ENCODE measurements at regions not wholly inside any gene's neighbourhood (a gene's known extent, or its start where the extent isn't known, plus 50 kb on each side); places are given as distances from the start of the nearest gene placed in this dataset.

DNA sequence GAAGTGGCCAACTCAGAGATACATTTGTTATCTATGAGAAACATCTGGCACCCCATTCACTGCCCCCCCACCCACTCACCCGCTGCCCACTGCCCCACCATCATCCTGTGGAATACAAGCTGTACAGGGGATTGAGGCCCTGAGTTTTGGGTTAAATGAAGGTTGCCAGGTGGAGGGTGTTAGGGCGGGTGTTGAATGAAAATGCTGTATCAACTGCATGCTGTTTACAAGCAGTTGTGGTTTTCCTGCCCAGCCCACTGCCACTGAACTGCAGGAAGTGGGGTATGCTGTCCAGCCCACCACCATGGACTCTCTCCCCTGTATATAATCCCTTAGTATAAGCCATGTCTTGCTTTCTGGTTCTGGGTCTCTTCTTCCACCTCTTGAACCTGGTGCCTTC lies 481.9 kb downstream of the METTL4 start:
- TF ChIP-seq, protein P1, sequence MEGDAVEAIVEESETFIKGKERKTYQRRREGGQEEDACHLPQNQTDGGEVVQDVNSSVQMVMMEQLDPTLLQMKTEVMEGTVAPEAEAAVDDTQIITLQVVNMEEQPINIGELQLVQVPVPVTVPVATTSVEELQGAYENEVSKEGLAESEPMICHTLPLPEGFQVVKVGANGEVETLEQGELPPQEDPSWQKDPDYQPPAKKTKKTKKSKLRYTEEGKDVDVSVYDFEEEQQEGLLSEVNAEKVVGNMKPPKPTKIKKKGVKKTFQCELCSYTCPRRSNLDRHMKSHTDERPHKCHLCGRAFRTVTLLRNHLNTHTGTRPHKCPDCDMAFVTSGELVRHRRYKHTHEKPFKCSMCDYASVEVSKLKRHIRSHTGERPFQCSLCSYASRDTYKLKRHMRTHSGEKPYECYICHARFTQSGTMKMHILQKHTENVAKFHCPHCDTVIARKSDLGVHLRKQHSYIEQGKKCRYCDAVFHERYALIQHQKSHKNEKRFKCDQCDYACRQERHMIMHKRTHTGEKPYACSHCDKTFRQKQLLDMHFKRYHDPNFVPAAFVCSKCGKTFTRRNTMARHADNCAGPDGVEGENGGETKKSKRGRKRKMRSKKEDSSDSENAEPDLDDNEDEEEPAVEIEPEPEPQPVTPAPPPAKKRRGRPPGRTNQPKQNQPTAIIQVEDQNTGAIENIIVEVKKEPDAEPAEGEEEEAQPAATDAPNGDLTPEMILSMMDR (IDR thresholded peaks at IDR 0.05) = no peak
- no peaks in the 10 kb centered on the region for H3K4me1 ChIP-seq
- H3K27ac ChIP-seq = no peak overlapping the region
- H3K4me3 ChIP-seq = no peak overlapping the region
- no peaks in the 10 kb centered on the region for H3K9me3 ChIP-seq
- intact Hi-C loops (cut with DNase I) = loop anchor here in 1 of 2 donors (10.0 kb wide), 1 partner anchor 55 kb away; no protein-coding TSS in a partner anchor
- DNase-seq = no peak
- ATAC-seq = no peak
- H3K36me3 ChIP-seq (ENCODE audit: insufficient read depth in 1 of 2, low read depth in 1 of 2) = no peaks in the 10 kb centered on the region
- no peaks in the 10 kb centered on the region for H3K27me3 ChIP-seq (ENCODE audit: insufficient read depth in 3 of 3, low read length in 2 of 3)
- WGBS, 3 donors = 36 to 62% (median 62%) methylated on average over 2 of the region's 2 CpGs

DNA sequence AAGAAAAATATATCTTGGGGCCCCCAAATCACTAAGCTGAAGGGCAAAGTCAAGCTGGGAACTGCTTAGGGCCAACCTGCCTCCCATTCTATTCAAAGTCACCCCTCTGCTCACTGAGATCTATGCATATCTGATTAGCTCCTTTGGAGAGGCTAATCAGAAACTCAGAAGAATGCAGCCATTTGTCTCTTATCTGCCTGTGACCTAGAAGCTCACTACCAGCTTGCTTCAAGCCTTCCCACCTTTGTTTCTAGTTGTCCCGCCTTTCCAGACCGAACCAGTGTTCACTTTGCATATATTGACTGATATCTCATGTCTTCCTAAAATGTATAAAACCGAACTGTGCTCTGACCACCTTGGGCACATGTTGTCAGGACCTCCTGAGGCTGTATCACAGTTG lies 479.4 kb downstream of the METTL4 start:
- TF ChIP-seq, protein P1 (IDR thresholded peaks at IDR 0.05) = no peak
- no peak overlapping the region for H3K27ac ChIP-seq
- no peak for DNase-seq
- 75 to 84% (median 78%) methylated on average over 3 of the region's 3 CpGs for WGBS, 3 donors
- no peak overlapping the region for H3K4me3 ChIP-seq
- H3K4me1 ChIP-seq = no peaks in the 10 kb centered on the region
- H3K27me3 ChIP-seq (ENCODE audit: insufficient read depth in 3 of 3, low read length in 2 of 3) = no peaks in the 10 kb centered on the region
- no peak for ATAC-seq
- H3K9me3 ChIP-seq = no peaks in the 10 kb centered on the region
- intact Hi-C loops (cut with DNase I) = no loop called here
- no peaks in the 10 kb centered on the region for H3K36me3 ChIP-seq (ENCODE audit: insufficient read depth in 1 of 2, low read depth in 1 of 2)

DNA sequence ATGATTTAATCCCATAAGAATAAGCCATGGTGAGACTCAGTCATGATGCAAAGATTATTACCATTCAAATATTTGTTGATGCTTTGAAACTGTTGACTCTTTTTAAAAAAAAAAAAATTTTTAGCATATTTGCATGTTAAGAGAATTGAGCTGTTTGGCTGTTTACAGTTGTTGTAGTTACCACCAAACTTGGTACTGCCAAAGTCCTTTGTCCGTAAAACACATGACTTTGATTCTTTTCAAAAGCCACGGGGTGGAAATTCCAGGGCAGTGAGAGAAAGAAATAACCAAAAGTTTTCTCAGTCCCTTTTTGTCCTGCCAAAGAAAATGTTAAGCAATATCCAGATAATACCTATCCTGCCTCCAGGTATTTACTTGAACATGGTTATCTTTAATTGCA lies 474.8 kb downstream of the METTL4 start:
- H3K4me1 ChIP-seq = no peaks in the 10 kb centered on the region
- H3K27ac ChIP-seq = no peak overlapping the region
- 66 to 78% (median 72%) methylated on average over 2 of the region's 2 CpGs for WGBS, 3 donors
- no peaks in the 10 kb centered on the region for H3K27me3 ChIP-seq (ENCODE audit: insufficient read depth in 3 of 3, low read length in 2 of 3)
- intact Hi-C loops (cut with DNase I) = no loop called here
- no peaks in the 10 kb centered on the region for H3K36me3 ChIP-seq (ENCODE audit: insufficient read depth in 1 of 2, low read depth in 1 of 2)
- no peak overlapping the region for H3K4me3 ChIP-seq
- TF ChIP-seq, protein P1 (IDR thresholded peaks at IDR 0.05) = no peak
- ATAC-seq (no peak), DNase-seq (no peak)
- no peaks in the 10 kb centered on the region for H3K9me3 ChIP-seq

DNA sequence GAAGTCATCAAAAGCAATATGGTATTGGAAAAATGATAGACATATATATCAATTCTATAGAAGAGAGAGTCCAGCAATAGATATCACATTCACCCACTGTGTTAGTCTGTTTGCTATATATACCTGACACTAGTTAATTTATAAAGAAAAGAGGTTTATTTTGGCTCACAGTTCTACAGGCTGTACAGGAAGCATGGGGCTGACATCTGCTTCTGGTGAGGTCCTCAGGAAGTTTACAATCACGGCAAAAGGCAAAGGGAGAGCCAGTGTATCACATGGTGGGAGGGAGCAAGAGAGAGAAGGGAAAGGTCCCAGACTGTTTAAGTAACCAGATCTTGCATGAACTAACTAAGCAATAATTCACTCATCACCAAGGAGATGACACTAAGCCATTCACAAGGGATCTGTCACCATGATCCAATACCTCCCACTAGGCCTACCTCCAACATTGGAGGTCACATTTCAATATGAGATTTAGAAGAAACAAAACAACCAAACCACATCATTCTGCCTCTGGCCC lies 470.6 kb downstream of the METTL4 start:
- Histone ChIP-seq H3K27ac (no peak overlapping the region), H3K9me3 (no peaks in the 10 kb centered on the region), H3K36me3 (ENCODE audit: insufficient read depth in 1 of 2, low read depth in 1 of 2) (no peaks in the 10 kb centered on the region), H3K27me3 (ENCODE audit: insufficient read depth in 3 of 3, low read length in 2 of 3) (no peaks in the 10 kb centered on the region), H3K4me3 (no peak overlapping the region), H3K4me1 (no peaks in the 10 kb centered on the region)
- DNase-seq = no peak
- WGBS, 3 donors = 19 to 32% (median 20%) methylated on average over 1 of the region's 1 CpG
- ATAC-seq = no peak
- intact Hi-C loops (cut with DNase I) = loop anchor here in 1 of 2 donors (10.0 kb wide), 1 partner anchor 444 kb away; no protein-coding TSS in a partner anchor
- TF ChIP-seq, protein P1 (IDR thresholded peaks at IDR 0.05) = no peak

DNA sequence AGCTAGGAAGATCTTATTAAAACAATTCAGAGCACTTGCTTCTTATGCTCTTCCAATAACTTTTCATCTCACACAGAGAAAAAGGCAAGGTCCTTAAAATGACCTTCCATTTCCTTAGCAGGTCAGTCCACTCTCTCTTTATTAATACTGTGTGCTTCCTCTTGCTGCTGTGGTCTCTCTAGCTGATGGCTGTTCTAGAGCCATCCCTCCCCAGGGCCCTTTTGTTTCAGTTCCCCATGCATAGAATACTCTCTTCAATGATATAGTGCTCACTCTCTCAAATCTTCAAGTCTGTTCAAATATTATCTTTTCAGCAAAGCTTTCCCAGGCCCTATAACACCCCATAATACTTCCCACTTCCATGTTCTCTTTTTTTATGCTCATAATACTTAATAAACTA lies 469.3 kb downstream of the METTL4 start:
- DNase-seq = no peak
- ATAC-seq = no peak
- Histone ChIP-seq H3K36me3 (ENCODE audit: insufficient read depth in 1 of 2, low read depth in 1 of 2) (no peaks in the 10 kb centered on the region), H3K27me3 (ENCODE audit: insufficient read depth in 3 of 3, low read length in 2 of 3) (no peaks in the 10 kb centered on the region), H3K27ac (no peak overlapping the region), H3K9me3 (no peaks in the 10 kb centered on the region), H3K4me3 (no peak overlapping the region), H3K4me1 (no peaks in the 10 kb centered on the region)
- intact Hi-C loops (cut with DNase I) = loop anchor here in 1 of 2 donors (10.0 kb wide), 1 partner anchor 443 kb away; no protein-coding TSS in a partner anchor
- TF ChIP-seq, protein P1 (IDR thresholded peaks at IDR 0.05) = no peak
